Naive thymus-derived CD8-positive, alpha-beta T cell (primary cell): ENCODE measurements at regions not wholly inside any gene's neighbourhood (a gene's known extent, or its start where the extent isn't known, plus 50 kb on each side); places are given as distances from the start of the nearest gene placed in this dataset.
"Not testable (repeated sequence)": the region's sequence is repeated elsewhere in the genome, so short reads cannot be mapped to it uniquely, and the experiment has no call there.

ENCODE experiments used
- ATAC-seq, 2 donors: fragments of 150-1000 bp; cut with Tn5 transposase in 1 of 2; sonication (Bioruptor Pico), chemical (Tn5 transposase) in 1 of 2; 1 replicate in 1 of 2; 2 replicates in 1 of 2; pipeline ENCODE4 v1.10.0; 2021; ENCODE audit warnings: mild to moderate bottlenecking in 2 of 2, moderate library complexity in 2 of 2
- POLR2A ChIA-PET: fragments of 350-600 bp; sonication (Branson Sonifier 250); formaldehyde crosslinking; loops from one replicate; lab custom pipeline; 2021; ENCODE audit warnings: antibody characterized with exemption; lab: Charles Lee
- DNase-seq, 10 donors: peaks; one replicate each; pipeline versions ENCODE4 v3.0.0 to v3.0.0-alpha.2; 2020 to 2022
- H3K27ac Mint-ChIP-seq, 10 donors: one replicate each; pipeline ENCODE4 v1.8.0; 2020 to 2022; ENCODE audit warnings: mild to moderate bottlenecking in 10 of 10, mixed read lengths in 10 of 10, moderate library complexity in 4 of 10, inconsistent platforms in 1 of 10
- H3K27me3 Mint-ChIP-seq, 5 donors: one replicate each; pipeline ENCODE4 v1.8.0; 2021 to 2022; ENCODE audit warnings: mixed read lengths in 5 of 5
- H3K36me3 Mint-ChIP-seq, 3 donors: one replicate each; pipeline ENCODE4 v1.8.0; 2020 to 2022; ENCODE audit warnings: mixed read lengths in 3 of 3, mild to moderate bottlenecking in 2 of 3, inconsistent platforms in 1 of 3
- H3K4me1 Mint-ChIP-seq, 4 donors: one replicate each; pipeline ENCODE4 v1.8.0; 2021 to 2022; ENCODE audit warnings: mixed read lengths in 4 of 4
- H3K4me3 Mint-ChIP-seq, 10 donors: one replicate each; pipeline ENCODE4 v1.8.0; 2020 to 2022; ENCODE audit warnings: mild to moderate bottlenecking in 10 of 10, mixed read lengths in 10 of 10, moderate library complexity in 6 of 10, inconsistent platforms in 1 of 10
- H3K9me3 Mint-ChIP-seq, 9 donors: one replicate each; pipeline ENCODE4 v1.8.0; 2020 to 2022; ENCODE audit warnings: mixed read lengths in 9 of 9, mild to moderate bottlenecking in 3 of 9, inconsistent platforms in 1 of 9, moderate library complexity in 1 of 9

DNA sequence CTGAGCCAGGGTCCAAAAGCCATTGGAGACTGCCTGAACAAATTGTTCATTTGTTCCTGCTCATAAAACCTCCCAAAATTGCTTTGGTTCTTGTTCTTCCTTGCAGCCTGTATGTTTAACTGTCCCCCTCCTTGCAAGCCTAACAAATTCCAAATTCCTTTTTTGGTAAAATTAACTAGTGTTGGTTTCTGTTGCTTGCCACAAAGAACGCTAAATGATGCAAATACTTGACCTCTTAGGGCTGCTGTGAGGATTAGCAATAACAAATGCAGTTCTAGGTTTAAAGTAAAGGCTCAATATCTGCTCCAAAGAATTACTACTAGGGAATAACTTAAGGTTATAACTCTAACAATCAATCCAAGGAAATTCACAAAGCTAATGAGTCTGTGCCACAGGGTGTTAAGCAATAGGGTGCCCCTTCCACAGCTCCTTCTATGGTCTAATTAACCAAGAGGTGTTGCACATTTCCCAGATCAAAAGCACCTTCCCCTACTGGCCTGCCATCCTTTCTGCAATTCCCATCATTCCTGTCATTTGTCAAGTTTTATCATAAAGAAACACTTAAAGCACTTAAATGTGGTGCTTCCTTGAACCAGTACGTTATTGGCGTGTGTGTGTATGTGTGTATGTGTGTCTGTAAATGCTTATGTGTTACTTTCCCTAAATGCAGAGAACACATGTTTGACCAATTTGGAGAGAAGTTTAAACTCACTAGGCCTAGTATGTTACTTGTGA, 110.2 kb downstream of the RAP2A start:
- ATAC-seq (no peak), DNase-seq (no peak)
- no peaks in the 10 kb centered on the region for H3K36me3 Mint-ChIP-seq
- POLR2A ChIA-PET = no interaction called here
- peaks cover 0 to 17% (median 6%) of the 10 kb centered on the region in 5 donors for H3K27me3 Mint-ChIP-seq
- no peaks in the 10 kb centered on the region for H3K9me3 Mint-ChIP-seq
- no peak overlapping the region for H3K4me3 Mint-ChIP-seq
- no peak overlapping the region for H3K27ac Mint-ChIP-seq
- H3K4me1 Mint-ChIP-seq = peaks cover 0 to 11% (median 6%) of the 10 kb centered on the region in 4 donors

DNA sequence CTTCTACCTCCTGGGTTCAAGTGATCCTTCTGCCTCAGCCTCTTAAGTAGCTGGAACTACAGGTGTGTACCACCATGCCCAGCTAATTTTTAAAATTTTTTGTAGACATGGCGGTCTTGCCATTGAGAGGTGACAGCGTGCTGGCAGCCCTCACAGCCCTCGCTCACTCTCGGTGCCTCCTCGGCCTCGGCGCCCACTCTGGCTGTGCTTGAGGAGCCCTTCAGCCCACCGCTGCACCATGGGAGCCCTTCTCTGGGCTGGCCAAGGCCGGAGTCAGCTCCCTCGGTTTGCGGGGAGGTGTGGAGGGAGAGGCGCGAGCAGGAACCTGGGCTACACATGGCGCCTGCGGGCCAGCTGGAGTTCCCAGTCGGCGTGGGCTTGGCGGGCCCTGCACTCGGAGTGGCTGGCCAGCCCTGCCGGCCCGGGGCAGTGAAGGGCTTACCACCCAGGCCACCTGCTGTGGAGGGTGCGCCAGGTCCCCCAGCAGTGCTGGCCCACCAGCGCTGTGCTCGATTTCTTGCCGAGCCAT, 111.1 kb downstream of the RAP2A start:
- ATAC-seq, DNase-seq, H3K36me3 Mint-ChIP-seq, H3K27ac Mint-ChIP-seq, H3K9me3 Mint-ChIP-seq, H3K4me3 Mint-ChIP-seq, POLR2A ChIA-PET: not testable (repeated sequence)
- Mint-ChIP-seq H3K4me1 (peaks cover 0 to 11% (median 6%) of the 10 kb centered on the region in 4 donors), H3K27me3 (peaks cover 0 to 17% (median 6%) of the 10 kb centered on the region in 5 donors)

DNA sequence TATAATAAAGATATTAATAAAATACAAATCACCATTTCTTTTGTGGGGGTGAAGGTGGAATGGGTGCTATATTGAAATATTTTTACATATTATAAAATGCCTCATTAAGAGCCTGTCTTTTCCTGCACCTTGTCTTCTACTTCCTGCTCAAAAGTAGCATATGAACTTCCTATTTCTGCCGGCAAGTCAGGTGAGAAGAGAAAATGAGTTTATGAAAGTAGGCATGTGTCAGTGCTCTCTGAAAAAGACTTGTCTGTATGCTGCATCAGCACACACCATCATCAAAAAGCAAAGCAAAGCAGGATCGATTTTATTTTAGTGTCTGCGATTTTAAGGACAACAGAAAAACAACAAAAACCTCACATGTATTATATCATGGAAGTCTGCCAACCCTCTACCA, 114.2 kb downstream of the RAP2A start:
- DNase-seq = no peak
- Mint-ChIP-seq H3K9me3 (no peaks in the 10 kb centered on the region), H3K4me1 (peaks cover 0 to 11% (median 6%) of the 10 kb centered on the region in 4 donors), H3K27me3 (peaks cover 0 to 17% (median 6%) of the 10 kb centered on the region in 5 donors), H3K36me3 (no peaks in the 10 kb centered on the region), H3K27ac (no peak overlapping the region), H3K4me3 (no peak overlapping the region)
- no peak for ATAC-seq
- POLR2A ChIA-PET = interaction anchor here (1.1 kb wide), 1 partner anchor 115 kb away, joined by 4 read pairs; the partner anchor contains the start of gene RAP2A

DNA sequence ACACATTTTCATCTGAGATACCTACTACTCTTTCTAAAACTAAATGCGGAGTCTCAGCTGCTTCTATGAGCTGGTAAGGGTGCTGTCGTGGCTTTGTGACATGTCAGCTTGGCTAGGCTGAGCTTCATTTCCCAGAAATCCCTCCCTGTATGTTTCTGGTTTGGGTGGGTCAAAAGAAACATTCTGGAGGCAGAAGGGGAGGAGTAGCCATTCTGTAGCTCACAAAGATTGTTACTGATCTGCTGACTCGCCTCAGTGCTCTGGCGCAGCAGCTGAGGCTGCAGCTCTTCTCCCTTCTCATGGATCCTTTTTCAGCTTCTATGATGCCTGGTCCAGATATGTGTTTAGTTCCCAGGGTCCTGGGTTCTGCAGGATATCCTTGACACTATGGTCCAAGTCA, 114.7 kb downstream of the RAP2A start:
- Mint-ChIP-seq H3K27me3 (peaks cover 0 to 17% (median 3%) of the 10 kb centered on the region in 5 donors), H3K36me3 (no peaks in the 10 kb centered on the region), H3K4me1 (peaks cover 0 to 11% (median 6%) of the 10 kb centered on the region in 4 donors), H3K4me3 (no peak overlapping the region), H3K9me3 (no peaks in the 10 kb centered on the region), H3K27ac (no peak overlapping the region)
- DNase-seq (no peak), ATAC-seq (no peak)
- POLR2A ChIA-PET = no interaction called here

DNA sequence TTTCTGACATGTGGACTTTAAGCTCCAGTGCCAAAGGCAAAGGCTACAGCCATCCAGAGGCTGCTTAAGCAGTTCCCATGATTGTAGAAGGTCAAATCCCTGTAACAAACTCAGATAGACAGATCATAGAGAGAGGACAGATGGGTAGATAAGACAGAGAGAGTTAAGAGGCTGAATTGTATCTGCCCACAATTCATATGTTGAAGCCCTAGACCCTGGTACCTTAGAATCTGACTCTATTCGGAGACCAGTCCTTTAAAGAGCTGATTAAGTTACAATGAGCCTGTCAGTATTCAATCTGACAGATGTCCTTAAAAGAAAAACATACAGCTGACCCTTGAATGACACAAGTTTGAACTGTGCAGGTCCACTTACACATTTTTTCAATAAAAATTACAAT, 115.2 kb downstream of the RAP2A start:
- POLR2A ChIA-PET = no interaction called here
- no peak for DNase-seq
- H3K9me3 Mint-ChIP-seq = no peaks in the 10 kb centered on the region
- H3K4me1 Mint-ChIP-seq = peaks cover 0 to 11% (median 6%) of the 10 kb centered on the region in 4 donors
- ATAC-seq = no peak
- no peak overlapping the region for H3K4me3 Mint-ChIP-seq
- peaks cover 0 to 15% (median 3%) of the 10 kb centered on the region in 5 donors for H3K27me3 Mint-ChIP-seq
- no peaks in the 10 kb centered on the region for H3K36me3 Mint-ChIP-seq
- H3K27ac Mint-ChIP-seq = no peak overlapping the region

DNA sequence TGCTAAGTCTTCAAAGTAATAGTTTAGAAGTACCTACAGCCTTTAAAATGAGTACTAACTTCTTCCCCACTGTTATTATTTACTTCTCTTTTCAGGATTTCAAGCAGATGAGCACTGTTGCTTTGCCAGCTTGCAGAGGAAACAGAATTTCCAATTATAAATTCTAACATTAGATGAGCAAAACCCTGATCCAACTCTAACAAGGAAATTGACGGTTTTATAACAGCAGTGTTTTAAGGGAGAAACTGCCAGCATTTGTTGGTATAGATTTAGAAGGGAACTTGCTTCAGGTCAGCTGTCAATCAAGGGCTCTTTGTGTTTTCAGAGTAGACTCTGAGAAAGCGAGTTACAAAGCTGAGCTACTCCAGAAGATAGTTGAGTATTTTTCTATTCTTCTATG, 120.5 kb downstream of the RAP2A start:
- Mint-ChIP-seq H3K4me3 (no peak overlapping the region), H3K9me3 (no peaks in the 10 kb centered on the region), H3K36me3 (no peaks in the 10 kb centered on the region), H3K27ac (no peak overlapping the region), H3K4me1 (no peaks in the 10 kb centered on the region), H3K27me3 (peaks cover 0 to 5% (median 0%) of the 10 kb centered on the region in 5 donors)
- ATAC-seq (no peak), DNase-seq (no peak)
- POLR2A ChIA-PET = no interaction called here

DNA sequence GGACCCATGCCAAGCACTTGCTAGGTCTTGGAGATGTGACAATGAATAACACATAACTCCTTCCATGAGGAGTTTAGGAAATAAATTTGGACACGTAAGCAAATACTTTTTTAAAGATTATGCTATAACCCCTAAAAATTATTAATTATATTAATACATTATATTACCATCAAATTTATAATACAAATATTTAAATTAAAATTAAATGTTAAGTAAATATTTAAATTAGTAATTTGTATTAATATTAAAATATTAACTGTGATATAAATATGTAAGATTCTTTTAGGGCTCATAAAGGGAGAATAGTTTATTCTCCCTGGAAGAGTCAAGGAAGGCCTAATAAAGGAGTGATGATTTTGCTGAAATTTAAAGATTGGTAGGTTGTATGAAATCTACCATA, 121.1 kb downstream of the RAP2A start:
- Mint-ChIP-seq H3K36me3 (no peaks in the 10 kb centered on the region), H3K27me3 (peaks cover 0 to 5% (median 0%) of the 10 kb centered on the region in 5 donors), H3K4me3 (no peak overlapping the region), H3K9me3 (no peaks in the 10 kb centered on the region), H3K27ac (no peak overlapping the region), H3K4me1 (no peaks in the 10 kb centered on the region)
- ATAC-seq = no peak
- POLR2A ChIA-PET = no interaction called here
- no peak for DNase-seq

DNA sequence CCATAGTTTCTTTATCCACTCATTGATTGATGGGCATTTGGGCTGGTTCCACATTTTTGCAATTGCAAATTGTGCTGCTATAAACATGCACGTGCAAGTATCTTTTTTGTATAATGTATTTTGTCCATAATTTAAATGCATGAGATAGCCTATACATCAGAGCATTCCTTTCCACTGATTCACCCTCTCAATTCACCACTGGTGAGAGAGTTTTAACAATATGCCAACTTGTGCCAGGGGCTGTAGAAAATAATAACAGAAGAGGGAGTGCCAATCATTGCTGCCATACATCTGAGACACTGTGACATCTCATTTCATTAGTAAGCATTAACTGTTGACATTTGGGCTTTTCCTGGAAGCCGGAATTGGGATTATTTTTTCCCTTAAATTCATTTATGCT, 125.1 kb downstream of the RAP2A start:
- Mint-ChIP-seq H3K36me3 (no peaks in the 10 kb centered on the region), H3K27me3 (peaks cover 0 to 8% (median 3%) of the 10 kb centered on the region in 5 donors), H3K4me3 (no peak overlapping the region), H3K9me3 (no peaks in the 10 kb centered on the region), H3K27ac (no peak overlapping the region), H3K4me1 (no peaks in the 10 kb centered on the region)
- POLR2A ChIA-PET = no interaction called here
- DNase-seq = no peak
- no peak for ATAC-seq

DNA sequence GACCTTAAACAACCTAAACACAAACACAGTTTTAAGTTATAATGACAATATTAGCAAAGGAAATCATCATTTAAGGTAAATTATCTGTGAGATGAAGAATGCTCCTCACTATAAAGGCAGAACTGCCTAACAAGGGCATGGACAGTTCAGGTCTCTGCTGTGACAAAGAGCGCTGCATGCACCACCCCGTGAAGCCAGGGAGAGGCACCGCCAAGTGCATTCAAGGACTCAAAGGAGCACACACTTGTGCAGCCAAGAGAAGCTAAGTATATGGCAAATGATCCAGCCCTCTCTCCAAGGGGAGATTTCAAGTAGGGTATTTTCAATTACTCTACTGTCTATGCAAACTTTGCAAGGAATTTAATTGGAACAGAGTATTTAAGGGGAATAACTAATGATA, 126.0 kb downstream of the RAP2A start:
- ATAC-seq (no peak), DNase-seq (no peak)
- POLR2A ChIA-PET = no interaction called here
- Mint-ChIP-seq H3K27ac (no peak overlapping the region), H3K4me1 (no peaks in the 10 kb centered on the region), H3K4me3 (no peak overlapping the region), H3K9me3 (no peaks in the 10 kb centered on the region), H3K27me3 (peaks cover 3 to 8% (median 6%) of the 10 kb centered on the region in 5 donors), H3K36me3 (no peaks in the 10 kb centered on the region)

DNA sequence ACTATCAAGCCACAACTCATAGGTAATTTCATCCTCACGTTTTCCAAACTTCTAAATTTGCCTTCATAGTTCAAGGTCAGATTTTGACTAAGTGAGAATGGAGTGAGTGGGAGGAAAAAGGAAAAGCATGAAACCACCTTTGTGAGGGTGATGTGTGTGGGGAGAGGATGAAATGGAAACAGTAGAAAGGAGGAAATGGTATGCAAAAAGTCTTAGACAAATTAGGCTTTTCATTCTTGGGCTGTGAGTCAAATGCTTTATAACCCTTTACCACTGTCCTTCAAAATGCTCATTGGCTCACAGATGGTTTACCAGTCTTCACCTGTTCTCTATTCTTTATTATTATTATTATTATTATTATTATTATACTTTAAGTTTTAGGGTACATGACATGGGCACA, 127.2 kb downstream of the RAP2A start:
- Mint-ChIP-seq H3K27ac (no peak overlapping the region), H3K9me3 (no peaks in the 10 kb centered on the region), H3K36me3 (no peaks in the 10 kb centered on the region), H3K27me3 (peaks cover 10 to 18% (median 12%) of the 10 kb centered on the region in 5 donors), H3K4me3 (no peak overlapping the region), H3K4me1 (no peaks in the 10 kb centered on the region)
- POLR2A ChIA-PET = no interaction called here
- ATAC-seq (no peak), DNase-seq (no peak)

DNA sequence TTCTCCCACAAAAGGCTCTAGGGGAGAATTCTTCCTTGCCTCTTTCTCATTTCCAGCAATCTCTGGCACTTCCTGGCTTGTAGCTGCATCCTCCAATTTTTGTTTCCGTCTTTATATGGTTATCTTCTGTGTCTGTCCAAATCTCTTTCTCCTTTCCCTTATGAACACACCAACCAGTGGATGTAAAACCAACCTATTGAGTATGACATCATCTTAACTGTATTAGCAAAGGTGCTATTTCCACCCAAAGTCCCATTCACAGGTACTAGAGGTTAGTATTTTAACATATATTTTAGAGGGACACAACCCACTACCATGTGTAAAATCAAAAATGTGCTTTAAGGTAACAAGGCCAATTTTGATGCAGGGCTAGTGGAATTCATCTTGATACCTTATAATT, 129.0 kb downstream of the RAP2A start:
- no peak for DNase-seq
- no peaks in the 10 kb centered on the region for H3K4me1 Mint-ChIP-seq
- no peak overlapping the region for H3K27ac Mint-ChIP-seq
- POLR2A ChIA-PET = no interaction called here
- peaks cover 12 to 26% (median 20%) of the 10 kb centered on the region in 5 donors for H3K27me3 Mint-ChIP-seq
- no peak for ATAC-seq
- H3K36me3 Mint-ChIP-seq = no peaks in the 10 kb centered on the region
- no peak overlapping the region for H3K4me3 Mint-ChIP-seq
- H3K9me3 Mint-ChIP-seq = no peaks in the 10 kb centered on the region

DNA sequence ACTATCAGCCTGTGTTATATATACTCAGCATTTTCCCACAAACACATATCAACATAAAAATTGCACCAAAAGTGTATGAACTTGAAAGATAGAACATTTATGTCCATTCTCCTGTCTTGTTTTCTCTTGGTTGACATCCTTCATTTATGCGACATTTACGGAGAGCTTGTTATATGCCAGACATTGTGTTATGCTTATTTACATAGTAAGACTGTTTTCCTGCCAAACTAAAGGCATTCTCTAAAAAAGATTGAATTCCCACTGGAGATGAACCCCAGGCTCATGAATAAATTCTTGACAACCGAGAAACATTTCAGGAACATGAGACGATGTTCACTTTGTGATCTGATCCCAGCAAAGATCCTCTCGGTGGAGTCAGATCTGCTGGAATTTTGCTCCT, 131.0 kb downstream of the RAP2A start:
- H3K4me3 Mint-ChIP-seq = no peak overlapping the region
- H3K27me3 Mint-ChIP-seq = peaks cover 15 to 34% (median 27%) of the 10 kb centered on the region in 5 donors
- POLR2A ChIA-PET = no interaction called here
- H3K36me3 Mint-ChIP-seq = no peaks in the 10 kb centered on the region
- DNase-seq = no peak
- no peaks in the 10 kb centered on the region for H3K9me3 Mint-ChIP-seq
- no peak for ATAC-seq
- no peaks in the 10 kb centered on the region for H3K4me1 Mint-ChIP-seq
- H3K27ac Mint-ChIP-seq = no peak overlapping the region

DNA sequence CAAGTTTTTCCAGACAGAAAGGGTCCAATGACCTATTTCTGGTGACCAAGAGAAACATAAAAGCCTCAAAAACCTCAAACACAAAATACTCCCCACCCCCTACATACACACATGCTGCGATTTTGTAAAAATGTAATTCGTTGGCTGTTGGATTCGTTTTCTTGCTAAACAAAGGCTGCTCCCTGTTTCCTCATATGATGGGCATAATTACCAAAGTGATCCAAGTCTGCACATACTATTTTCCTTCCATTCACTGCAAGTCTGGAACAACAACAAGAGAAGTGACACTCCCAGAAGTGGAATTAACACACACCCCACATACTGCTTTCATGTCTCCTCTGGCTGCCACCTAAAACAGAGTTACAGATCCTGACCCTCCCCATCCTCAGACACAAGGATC, 131.9 kb downstream of the RAP2A start:
- no peaks in the 10 kb centered on the region for H3K36me3 Mint-ChIP-seq
- H3K27ac Mint-ChIP-seq = no peak overlapping the region
- POLR2A ChIA-PET = no interaction called here
- H3K4me3 Mint-ChIP-seq = no peak overlapping the region
- peaks cover 15 to 34% (median 31%) of the 10 kb centered on the region in 5 donors for H3K27me3 Mint-ChIP-seq
- no peak for ATAC-seq
- H3K9me3 Mint-ChIP-seq = no peaks in the 10 kb centered on the region
- no peak for DNase-seq
- no peaks in the 10 kb centered on the region for H3K4me1 Mint-ChIP-seq

DNA sequence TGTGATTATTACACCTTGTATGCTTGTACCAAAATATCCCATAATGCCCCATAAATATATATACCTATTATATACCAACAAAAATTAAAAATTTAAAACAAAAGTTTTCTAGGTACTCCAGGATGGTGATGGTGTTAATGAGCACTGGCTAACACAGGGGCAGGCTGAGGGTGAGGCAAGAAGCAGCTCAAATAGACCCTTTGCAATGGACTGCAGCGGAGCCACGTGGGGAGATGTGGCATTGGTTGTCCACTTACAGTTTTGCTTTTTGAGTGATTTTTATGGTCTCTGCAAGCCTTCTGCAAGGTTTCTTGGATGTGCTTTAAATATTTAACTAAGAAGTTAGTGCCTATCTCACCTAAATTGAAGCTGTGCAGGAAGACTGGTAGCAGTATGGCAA, 132.9 kb downstream of the RAP2A start:
- H3K27me3 Mint-ChIP-seq = peaks cover 17 to 34% (median 32%) of the 10 kb centered on the region in 5 donors
- H3K4me1 Mint-ChIP-seq = no peaks in the 10 kb centered on the region
- POLR2A ChIA-PET = no interaction called here
- DNase-seq = no peak
- no peaks in the 10 kb centered on the region for H3K9me3 Mint-ChIP-seq
- no peak overlapping the region for H3K27ac Mint-ChIP-seq
- H3K36me3 Mint-ChIP-seq = no peaks in the 10 kb centered on the region
- no peak for ATAC-seq
- H3K4me3 Mint-ChIP-seq = no peak overlapping the region
